ENCODE measurements at regions not wholly inside any gene's neighbourhood (a gene's known extent, or its start where the extent isn't known, plus 50 kb on each side); places are given as distances from the start of the nearest gene placed in this dataset.
A peak's percentile ranks its signal among the peaks of the same experiment; 100 is the strongest.

GRCh38 chr14:101219896-101220703 is 316.6 kb upstream of the RTL1 start:
- Histone ChIP-seq H3K4me3 (replicated peaks in 1 of 3; ENCODE audit: low read depth in 2 of 3, low read length in 3 of 3) (no peak overlapping the region), H2AFZ (ENCODE audit: insufficient read depth, low read depth, low read length, poor library complexity, severe bottlenecking) (no peak overlapping the region), H3K79me2 (ENCODE audit: insufficient read depth, low read length) (no peaks in the 10 kb centered on the region), H3K9ac (ENCODE audit: insufficient read depth, low read length, poor library complexity, severe bottlenecking) (no peak overlapping the region), H4K20me1 (ENCODE audit: insufficient read depth, low read length) (no peaks in the 10 kb centered on the region), H3K27me3 (ENCODE audit: control insufficient read depth in 2 of 2, insufficient read depth in 2 of 2, low read length in 2 of 2) (no peaks in the 10 kb centered on the region), H3K4me2 (replicated peaks; ENCODE audit: extremely low read depth, low read length, poor library complexity, severe bottlenecking) (no peak overlapping the region), H3K4me1 (ENCODE audit: control insufficient read depth in 1 of 2, insufficient read depth in 2 of 2, low read length in 2 of 2) (no peaks in the 10 kb centered on the region), H3K9me3 (replicated peaks in 1 of 2; ENCODE audit: control insufficient read depth in 1 of 2, insufficient read depth in 1 of 2, low read length in 2 of 2) (peaks cover 0 to 4% of the 10 kb centered on the region in 2 donors), H3K36me3 (replicated peaks in 1 of 2; ENCODE audit: control insufficient read depth in 1 of 2, insufficient read depth in 2 of 2, low read length in 2 of 2) (no peaks in the 10 kb centered on the region), H3K27ac (ENCODE audit: low read depth in 1 of 2, low read length in 2 of 2) (no peak overlapping the region)
- H3K27ac Mint-ChIP-seq = peak overlapping the region in 1 of 7 donors; percentile 29
- WGBS (ENCODE audit: insufficient coverage) = 92% methylated on average over 8 of the region's 12 CpGs
- TF ChIP-seq, protein P1, sequence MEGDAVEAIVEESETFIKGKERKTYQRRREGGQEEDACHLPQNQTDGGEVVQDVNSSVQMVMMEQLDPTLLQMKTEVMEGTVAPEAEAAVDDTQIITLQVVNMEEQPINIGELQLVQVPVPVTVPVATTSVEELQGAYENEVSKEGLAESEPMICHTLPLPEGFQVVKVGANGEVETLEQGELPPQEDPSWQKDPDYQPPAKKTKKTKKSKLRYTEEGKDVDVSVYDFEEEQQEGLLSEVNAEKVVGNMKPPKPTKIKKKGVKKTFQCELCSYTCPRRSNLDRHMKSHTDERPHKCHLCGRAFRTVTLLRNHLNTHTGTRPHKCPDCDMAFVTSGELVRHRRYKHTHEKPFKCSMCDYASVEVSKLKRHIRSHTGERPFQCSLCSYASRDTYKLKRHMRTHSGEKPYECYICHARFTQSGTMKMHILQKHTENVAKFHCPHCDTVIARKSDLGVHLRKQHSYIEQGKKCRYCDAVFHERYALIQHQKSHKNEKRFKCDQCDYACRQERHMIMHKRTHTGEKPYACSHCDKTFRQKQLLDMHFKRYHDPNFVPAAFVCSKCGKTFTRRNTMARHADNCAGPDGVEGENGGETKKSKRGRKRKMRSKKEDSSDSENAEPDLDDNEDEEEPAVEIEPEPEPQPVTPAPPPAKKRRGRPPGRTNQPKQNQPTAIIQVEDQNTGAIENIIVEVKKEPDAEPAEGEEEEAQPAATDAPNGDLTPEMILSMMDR (IDR thresholded peaks at IDR 0.05) = no peak
- intact Hi-C loops (cut with micrococcal nuclease) = no loop called here
- H3K9me3 Mint-ChIP-seq = peaks cover 0 to 4% (median 2%) of the 10 kb centered on the region in 7 donors
- H3K4me1 Mint-ChIP-seq = no peaks in the 10 kb centered on the region
- H3K36me3 Mint-ChIP-seq = no peaks in the 10 kb centered on the region
- DNase-seq = no peak
- H3K27me3 Mint-ChIP-seq (ENCODE audit: low read depth in 3 of 3) = peaks cover 0 to 7% (median 2%) of the 10 kb centered on the region in 3 donors
- no peak overlapping the region for H3K4me3 Mint-ChIP-seq

- Histone ChIP-seq H3K4me1 (ENCODE audit: control insufficient read depth in 1 of 2, insufficient read depth in 2 of 2, low read length in 2 of 2) (no peaks in the 10 kb centered on the region), H3K4me3 (replicated peaks in 1 of 3; ENCODE audit: low read depth in 2 of 3, low read length in 3 of 3) (no peak overlapping the region), H3K27me3 (ENCODE audit: control insufficient read depth in 2 of 2, insufficient read depth in 2 of 2, low read length in 2 of 2) (no peaks in the 10 kb centered on the region), H3K9me3 (replicated peaks in 1 of 2; ENCODE audit: control insufficient read depth in 1 of 2, insufficient read depth in 1 of 2, low read length in 2 of 2) (no peaks in the 10 kb centered on the region), H3K27ac (ENCODE audit: low read depth in 1 of 2, low read length in 2 of 2) (no peak overlapping the region), H3K79me2 (ENCODE audit: insufficient read depth, low read length) (no peaks in the 10 kb centered on the region), H3K9ac (ENCODE audit: insufficient read depth, low read length, poor library complexity, severe bottlenecking) (no peak overlapping the region), H4K20me1 (ENCODE audit: insufficient read depth, low read length) (no peaks in the 10 kb centered on the region), H2AFZ (ENCODE audit: insufficient read depth, low read depth, low read length, poor library complexity, severe bottlenecking) (no peak overlapping the region), H3K36me3 (replicated peaks in 1 of 2; ENCODE audit: control insufficient read depth in 1 of 2, insufficient read depth in 2 of 2, low read length in 2 of 2) (no peaks in the 10 kb centered on the region), H3K4me2 (replicated peaks; ENCODE audit: extremely low read depth, low read length, poor library complexity, severe bottlenecking) (no peak overlapping the region)
- intact Hi-C loops (cut with micrococcal nuclease) = no loop called here
- Mint-ChIP-seq H3K4me3 (no peak overlapping the region), H3K27ac (no peak overlapping the region), H3K27me3 (ENCODE audit: low read depth in 3 of 3) (peaks cover 0 to 4% (median 4%) of the 10 kb centered on the region in 3 donors), H3K36me3 (no peaks in the 10 kb centered on the region), H3K9me3 (peaks cover 0 to 3% (median 0%) of the 10 kb centered on the region in 7 donors), H3K4me1 (no peaks in the 10 kb centered on the region)
- no peak for DNase-seq
- 97% methylated on average over 15 of the region's 16 CpGs for WGBS (ENCODE audit: insufficient coverage)
- TF ChIP-seq, protein P1 (IDR thresholded peaks at IDR 0.05) = no peak
These were observed 317.5 kb upstream of the RTL1 start for GRCh38 chr14:101220921-101221510.

Measured in CD14-positive monocyte (primary cell).